Left lung (tissue), 4 donors: ENCODE measurements at regions not wholly inside any gene's neighbourhood (a gene's known extent, or its start where the extent isn't known, plus 50 kb on each side); places are given as distances from the start of the nearest gene placed in this dataset.

Experiments
- ATAC-seq: fragments of 200-7000 bp; cut with Tn5 transposase; one replicate; pipeline ENCODE4 v1.9.1; 2020; ENCODE audit warnings: moderate library complexity
- DNase-seq, 4 donors: peaks; one replicate each; pipeline ENCODE4 v3.0.0-alpha.2; 2013 to 2020
- H3K27ac ChIP-seq, 2 donors: fragments of 200-600 bp; sonication (generic) in 1 of 2; one replicate each; pipeline versions ENCODE4 v1.5.0 to v1.8.0; 2020 to 2021
- H3K27me3 ChIP-seq, 2 donors: fragments of 200-600 bp; sonication (generic) in 1 of 2; one replicate each; pipeline versions ENCODE4 v1.5.0 to v1.8.0; 2020 to 2021
- H3K36me3 ChIP-seq, 2 donors: fragments of 200-600 bp; sonication (generic) in 1 of 2; one replicate each; pipeline versions ENCODE4 v1.5.0 to v1.8.0; 2020 to 2021
- H3K4me1 ChIP-seq, 2 donors: fragments of 200-600 bp; one replicate each; pipeline ENCODE4 v1.8.0; 2021
- H3K4me3 ChIP-seq, 2 donors: fragments of 200-600 bp; sonication (generic) in 1 of 2; one replicate each; pipeline versions ENCODE4 v1.5.0 to v1.8.0; 2020 to 2021; ENCODE audit warnings: mild to moderate bottlenecking in 1 of 2
- H3K9me3 ChIP-seq, 2 donors: fragments of 200-600 bp; sonication (generic) in 1 of 2; one replicate each; pipeline versions ENCODE4 v1.5.0 to v1.8.0; 2020 to 2021
- intact Hi-C, 2 donors: fragments of 100-400 bp; cut with DNase I; formaldehyde crosslinking; loops; one replicate each; pipeline versions ENCODE4 v1.11.2 to v1.14.2; 2022
- TF ChIP-seq, protein P1 (sequence below), 2 donors: fragments of 200-600 bp; sonication (generic) in 1 of 2; IDR thresholded peaks; one replicate each; pipeline versions ENCODE4 v1.5.0 to v1.8.0; 2021; ENCODE audit warnings: antibody characterized with exemption in 2 of 2
- donor health status: DM: no; HTN: yes; CAD: no.
- donor health status: DM: no; HTN: no; CAD: no.

DNA sequence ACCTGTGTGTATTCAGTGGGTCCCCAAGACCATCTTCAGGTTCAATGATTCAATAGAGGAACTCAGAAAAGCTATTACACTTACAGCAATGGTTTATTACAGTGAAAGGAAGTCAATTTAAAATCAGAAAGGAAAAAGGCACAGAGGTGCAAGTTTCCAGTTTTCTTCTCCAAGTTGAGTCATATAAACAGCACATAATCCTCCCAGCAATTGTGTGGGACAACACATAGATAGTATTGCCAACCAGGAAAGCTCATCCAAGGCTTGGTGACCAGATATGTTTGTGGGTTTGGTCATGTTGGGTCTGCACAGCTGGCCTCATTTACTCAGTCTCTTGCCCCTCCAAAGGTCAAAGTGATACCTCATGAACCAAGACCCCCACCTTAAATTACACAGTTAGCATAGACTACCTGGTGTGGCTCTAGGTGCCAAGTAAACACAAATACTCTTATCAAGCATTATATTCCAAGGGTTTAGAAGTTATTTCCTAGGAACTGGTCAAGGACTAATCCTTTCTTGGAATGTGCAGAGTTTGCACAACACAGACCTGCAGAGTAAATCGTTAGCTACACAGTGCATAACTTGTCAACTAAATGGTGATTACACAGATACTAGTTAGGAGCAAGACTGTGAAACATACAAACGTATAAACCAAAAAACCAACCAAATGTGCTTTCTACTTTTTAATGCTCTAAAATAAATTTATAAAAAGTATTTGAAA lies 777.3 kb downstream of the PCDH18 start:
- H3K27me3 ChIP-seq = no peaks in the 10 kb centered on the region
- DNase-seq (no peak), ATAC-seq (no peak)
- no peaks in the 10 kb centered on the region for H3K36me3 ChIP-seq
- no peaks in the 10 kb centered on the region for H3K4me1 ChIP-seq
- intact Hi-C loops = no loop called here
- no peak overlapping the region for H3K4me3 ChIP-seq
- TF ChIP-seq, protein P1, sequence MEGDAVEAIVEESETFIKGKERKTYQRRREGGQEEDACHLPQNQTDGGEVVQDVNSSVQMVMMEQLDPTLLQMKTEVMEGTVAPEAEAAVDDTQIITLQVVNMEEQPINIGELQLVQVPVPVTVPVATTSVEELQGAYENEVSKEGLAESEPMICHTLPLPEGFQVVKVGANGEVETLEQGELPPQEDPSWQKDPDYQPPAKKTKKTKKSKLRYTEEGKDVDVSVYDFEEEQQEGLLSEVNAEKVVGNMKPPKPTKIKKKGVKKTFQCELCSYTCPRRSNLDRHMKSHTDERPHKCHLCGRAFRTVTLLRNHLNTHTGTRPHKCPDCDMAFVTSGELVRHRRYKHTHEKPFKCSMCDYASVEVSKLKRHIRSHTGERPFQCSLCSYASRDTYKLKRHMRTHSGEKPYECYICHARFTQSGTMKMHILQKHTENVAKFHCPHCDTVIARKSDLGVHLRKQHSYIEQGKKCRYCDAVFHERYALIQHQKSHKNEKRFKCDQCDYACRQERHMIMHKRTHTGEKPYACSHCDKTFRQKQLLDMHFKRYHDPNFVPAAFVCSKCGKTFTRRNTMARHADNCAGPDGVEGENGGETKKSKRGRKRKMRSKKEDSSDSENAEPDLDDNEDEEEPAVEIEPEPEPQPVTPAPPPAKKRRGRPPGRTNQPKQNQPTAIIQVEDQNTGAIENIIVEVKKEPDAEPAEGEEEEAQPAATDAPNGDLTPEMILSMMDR (IDR thresholded peaks at IDR 0.05) = no peak
- H3K27ac ChIP-seq = no peak overlapping the region
- H3K9me3 ChIP-seq = no peaks in the 10 kb centered on the region

GRCh38 chr4:136751556-136751955 lies 780.7 kb downstream of the PCDH18 start:
- H3K4me1 ChIP-seq = no peaks in the 10 kb centered on the region
- ATAC-seq (no peak), DNase-seq (no peak)
- no peaks in the 10 kb centered on the region for H3K36me3 ChIP-seq
- H3K9me3 ChIP-seq = no peaks in the 10 kb centered on the region
- H3K27me3 ChIP-seq = no peaks in the 10 kb centered on the region
- TF ChIP-seq, protein P1 (IDR thresholded peaks at IDR 0.05) = no peak
- H3K27ac ChIP-seq = no peak overlapping the region
- H3K4me3 ChIP-seq = no peak overlapping the region
- intact Hi-C loops = no loop called here

- no peak overlapping the region for H3K4me3 ChIP-seq
- H3K4me1 ChIP-seq = no peaks in the 10 kb centered on the region
- H3K36me3 ChIP-seq = no peaks in the 10 kb centered on the region
- TF ChIP-seq, protein P1 (IDR thresholded peaks at IDR 0.05) = no peak
- H3K27me3 ChIP-seq = no peaks in the 10 kb centered on the region
- no peak for DNase-seq
- no peaks in the 10 kb centered on the region for H3K9me3 ChIP-seq
- intact Hi-C loops = no loop called here
- no peak for ATAC-seq
- no peak overlapping the region for H3K27ac ChIP-seq
These were observed 781.4 kb downstream of the PCDH18 start for GRCh38 chr4:136750897-136751296.

- peak in 1 of 4 donors; percentile 5 for DNase-seq
- intact Hi-C loops = no loop called here
These were observed 782.3 kb downstream of the PCDH18 start for GRCh38 chr4:136749989-136750388.

DNA sequence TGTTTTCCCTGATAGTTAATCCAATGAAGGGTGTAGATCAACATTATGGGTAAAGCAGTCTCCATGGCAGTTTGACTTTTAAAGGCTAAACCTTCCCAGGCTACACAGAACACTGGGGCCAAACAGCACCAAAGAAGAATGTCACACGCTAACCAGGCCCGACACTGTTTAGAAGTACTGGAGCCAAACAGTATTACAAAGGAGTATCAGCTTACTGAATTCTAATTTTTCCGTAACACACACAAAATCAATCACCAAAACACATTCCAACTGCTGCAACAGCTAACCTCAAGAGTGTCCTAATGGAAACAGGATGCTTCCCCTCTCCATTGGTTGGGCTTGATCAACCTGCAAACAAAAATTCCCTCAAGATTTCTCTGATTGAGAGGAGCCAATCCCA lies 783.5 kb downstream of the PCDH18 start:
- Histone ChIP-seq H3K27ac (no peak overlapping the region), H3K27me3 (no peaks in the 10 kb centered on the region), H3K36me3 (no peaks in the 10 kb centered on the region), H3K4me3 (no peak overlapping the region), H3K4me1 (no peaks in the 10 kb centered on the region), H3K9me3 (peaks cover 0 to 7% of the 10 kb centered on the region in 2 donors)
- ATAC-seq (no peak), DNase-seq (no peak)
- intact Hi-C loops = no loop called here
- TF ChIP-seq, protein P1 (IDR thresholded peaks at IDR 0.05) = no peak

More at GRCh38 chr4:136749989-136750388, 782.3 kb downstream of the PCDH18 start:
- TF ChIP-seq, protein P1 (IDR thresholded peaks at IDR 0.05) = no peak
- H3K27me3 ChIP-seq = no peaks in the 10 kb centered on the region
- no peak overlapping the region for H3K4me3 ChIP-seq
- no peak for ATAC-seq
- no peaks in the 10 kb centered on the region for H3K4me1 ChIP-seq
- no peak overlapping the region for H3K27ac ChIP-seq
- no peaks in the 10 kb centered on the region for H3K36me3 ChIP-seq
- peaks cover 0 to 3% of the 10 kb centered on the region in 2 donors for H3K9me3 ChIP-seq
